NCI-H510A treated with DMSO at 0.1 percent for 48 hours (cell line): ENCODE measurements at regions not wholly inside any gene's neighbourhood (a gene's known extent, or its start where the extent isn't known, plus 50 kb on each side); places are given as distances from the start of the nearest gene placed in this dataset.

Source experiments
- DNase-seq: peaks from one replicate; lab custom pipeline; 2025; lab: John Stamatoyannopoulos, UW

DNA sequence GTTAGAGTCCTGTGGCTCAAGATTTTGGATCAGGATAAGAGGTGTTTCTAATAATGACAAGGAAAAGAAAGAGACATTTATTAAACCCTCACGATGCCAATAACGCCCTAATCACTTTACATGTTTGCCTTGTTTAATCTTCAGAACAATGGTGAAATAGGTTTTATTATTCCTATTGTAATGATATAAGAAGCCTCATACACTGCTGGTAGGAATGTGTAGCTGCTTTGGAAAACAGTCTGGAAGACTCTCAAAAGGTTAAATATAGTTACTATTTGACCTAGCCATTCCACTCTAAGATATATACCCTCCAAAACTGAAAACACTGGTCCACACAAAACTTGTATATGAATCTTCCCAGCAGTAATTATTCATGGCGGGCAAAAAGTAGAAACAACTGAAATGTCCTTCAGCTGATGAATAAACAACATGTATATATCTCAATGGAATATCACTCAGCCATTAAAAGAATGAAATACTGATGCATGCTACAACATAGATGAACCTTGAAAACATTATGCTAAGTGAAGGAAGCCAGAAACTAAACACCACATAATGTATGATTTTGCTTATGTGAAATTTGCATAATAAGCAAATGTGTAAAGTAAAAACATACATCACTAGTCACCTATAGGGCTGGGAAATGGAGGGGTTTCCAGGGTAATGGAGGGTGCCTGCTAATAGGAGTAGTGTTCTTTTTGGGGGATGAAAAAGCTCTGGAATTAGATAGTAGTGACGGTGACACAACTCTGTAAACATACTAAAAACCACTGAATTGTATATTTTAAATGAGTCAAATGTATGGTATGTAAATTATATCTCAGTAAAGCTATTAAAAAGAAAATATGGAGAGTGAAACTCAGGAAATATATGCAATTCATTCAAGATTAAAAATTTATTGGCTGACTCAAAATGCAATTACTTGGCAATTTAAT lies 76.9 kb upstream of the ANK3 start:
- no peak for DNase-seq

DNA sequence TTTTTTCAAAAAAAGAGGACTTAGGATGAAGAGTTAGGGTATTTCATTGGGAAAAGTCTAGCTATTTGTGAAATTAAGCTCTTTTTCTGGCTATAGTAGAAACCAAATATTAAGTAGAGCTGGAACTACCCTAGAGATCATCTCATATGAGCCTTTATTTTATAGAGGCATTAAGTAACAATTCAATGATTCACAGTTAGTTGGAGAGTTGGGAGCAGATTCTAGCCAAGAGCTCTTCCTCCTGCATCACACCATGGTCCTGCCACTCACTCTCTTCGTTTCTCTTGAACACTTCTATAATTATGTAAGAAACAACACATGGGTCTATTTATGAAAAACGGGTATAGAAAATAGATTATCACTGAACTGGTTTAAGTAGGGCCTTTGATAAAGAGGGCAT lies 76.1 kb upstream of the ANK3 start:
- DNase-seq: no peak

DNA sequence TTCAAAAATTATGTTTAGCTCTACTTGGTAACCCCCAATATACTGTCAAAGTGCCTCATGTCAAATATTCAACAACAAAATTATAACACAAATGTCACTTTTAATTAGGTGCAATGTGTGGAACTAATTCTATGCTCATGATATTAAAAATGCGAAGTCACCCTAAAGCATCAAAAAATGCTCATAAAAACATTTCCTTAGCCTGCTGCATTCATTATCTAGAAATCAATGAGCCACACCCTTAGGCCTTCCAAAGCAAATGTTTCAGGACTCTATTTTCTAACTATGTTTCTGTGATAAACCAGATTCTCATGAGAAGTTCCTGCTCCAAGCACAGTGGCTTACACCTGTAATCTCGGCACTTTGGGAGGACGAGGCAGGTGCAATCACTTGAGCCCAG lies 75.0 kb upstream of the ANK3 start:
- DNase-seq: no peak

DNA sequence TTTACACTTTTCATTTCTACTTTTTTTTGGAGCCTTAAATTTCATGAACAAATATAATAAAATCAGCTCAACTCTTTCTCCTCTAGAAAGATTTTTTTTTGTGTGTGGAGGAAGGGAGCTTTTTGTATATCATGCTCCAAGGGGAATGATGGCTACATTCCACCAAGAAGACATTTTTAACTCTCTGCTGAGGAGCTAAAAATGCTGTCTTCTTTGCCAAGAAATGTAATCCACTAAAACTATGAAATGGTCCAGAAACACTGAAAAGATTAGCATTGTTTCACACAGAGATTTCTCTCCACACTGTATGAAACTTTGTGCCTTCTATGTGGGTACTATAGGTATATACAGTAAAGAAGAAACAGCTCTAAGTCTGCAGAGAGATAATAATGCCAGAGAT lies 74.1 kb upstream of the ANK3 start:
- DNase-seq: no peak

GRCh38 chr10:60461688-60462087 lies 72.0 kb upstream of the ANK3 start:
- no peak for DNase-seq

DNA sequence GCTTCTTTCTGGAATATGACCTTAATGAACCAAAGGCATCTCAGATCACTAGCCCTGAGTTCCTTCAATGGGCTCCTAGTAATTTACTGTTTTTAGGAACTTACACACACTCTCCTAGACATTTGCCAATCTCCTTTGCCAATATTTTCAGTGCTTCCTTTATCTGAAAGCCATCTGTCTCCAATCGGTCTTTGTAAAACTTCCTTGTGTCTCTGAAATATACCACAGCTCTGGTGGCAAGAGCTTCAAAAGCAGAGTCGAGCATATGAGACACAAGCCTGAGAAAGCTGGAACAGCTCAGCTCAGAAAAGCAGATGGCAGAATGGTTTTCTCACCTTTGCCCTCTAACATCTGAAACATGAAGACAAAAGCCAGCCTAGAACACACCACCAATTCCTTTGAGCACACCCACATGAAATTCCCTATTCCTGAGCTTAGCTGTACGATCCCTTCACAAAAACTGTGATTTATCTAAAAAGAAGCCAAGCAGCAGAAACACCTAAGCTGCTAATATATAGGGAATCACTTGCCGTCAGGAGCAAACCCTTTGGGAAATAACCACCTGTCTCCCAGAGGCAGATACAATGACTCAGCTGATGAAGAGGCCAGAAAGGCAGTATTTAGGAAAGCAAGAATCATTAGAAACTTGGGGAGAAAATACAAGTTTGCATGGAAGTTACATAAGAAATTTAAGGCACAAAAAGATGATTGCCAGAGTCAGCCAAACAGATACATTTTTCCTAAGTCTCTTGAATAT lies 70.2 kb upstream of the ANK3 start:
- no peak for DNase-seq

DNA sequence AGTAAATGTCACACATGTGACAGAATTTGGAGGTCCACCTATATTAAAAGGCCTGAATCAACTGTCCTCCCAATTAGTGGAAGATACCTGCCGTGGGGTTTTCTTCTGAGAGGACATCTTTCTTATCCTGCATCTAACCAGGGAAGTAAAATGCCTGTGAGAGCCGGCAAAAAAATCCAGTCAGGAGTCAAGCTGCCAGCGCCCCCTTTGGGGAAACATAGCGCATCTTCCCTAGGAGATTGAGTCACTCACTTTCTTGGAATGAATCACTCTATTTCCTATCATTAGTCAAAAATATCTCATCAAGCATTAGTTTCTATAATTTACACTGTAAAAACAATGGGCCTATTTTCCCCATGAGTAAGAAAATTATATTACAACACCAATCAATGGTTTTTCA lies 66.4 kb upstream of the ANK3 start:
- DNase-seq: no peak

GRCh38 chr10:60454336-60454735 lies 64.7 kb upstream of the ANK3 start:
- no peak for DNase-seq

DNA sequence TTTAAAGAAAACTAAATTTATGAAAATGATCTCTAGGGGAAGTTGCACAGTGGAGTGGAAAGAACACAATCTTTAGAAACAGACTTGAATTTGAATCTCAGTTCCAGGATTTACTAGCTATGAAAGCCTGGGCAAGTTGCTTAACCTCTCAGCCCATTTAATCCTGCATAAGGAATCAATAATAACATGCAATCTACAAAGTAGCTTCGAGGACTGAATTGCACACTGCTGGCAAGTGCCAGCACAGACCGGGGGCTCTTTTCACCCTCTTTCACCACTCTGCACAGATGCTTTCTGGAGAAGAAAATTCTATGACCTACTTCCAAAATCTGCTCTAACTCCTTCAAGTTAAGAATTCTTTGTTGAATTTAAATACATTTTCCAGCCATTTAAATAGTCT lies 63.4 kb upstream of the ANK3 start:
- no peak for DNase-seq

DNA sequence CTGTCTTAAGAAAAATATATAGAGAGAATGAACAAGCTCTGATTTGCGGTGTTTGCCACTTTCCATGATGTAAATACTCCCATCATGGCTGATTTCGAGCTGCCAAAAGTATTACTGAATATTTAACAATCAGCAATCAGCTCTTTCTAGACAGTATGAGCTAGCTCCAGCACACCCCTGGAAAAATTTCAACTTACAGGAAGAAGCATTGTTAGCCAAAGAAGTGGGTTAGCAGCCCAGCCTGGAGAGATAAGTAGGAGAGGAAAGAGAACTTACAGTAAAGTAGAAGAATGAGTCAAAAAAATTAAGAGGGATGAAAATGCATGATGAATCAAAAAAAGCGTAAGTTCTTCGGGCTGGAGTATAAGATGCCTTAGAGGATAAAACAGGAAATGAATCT lies 60.6 kb upstream of the ANK3 start:
- no peak for DNase-seq

DNA sequence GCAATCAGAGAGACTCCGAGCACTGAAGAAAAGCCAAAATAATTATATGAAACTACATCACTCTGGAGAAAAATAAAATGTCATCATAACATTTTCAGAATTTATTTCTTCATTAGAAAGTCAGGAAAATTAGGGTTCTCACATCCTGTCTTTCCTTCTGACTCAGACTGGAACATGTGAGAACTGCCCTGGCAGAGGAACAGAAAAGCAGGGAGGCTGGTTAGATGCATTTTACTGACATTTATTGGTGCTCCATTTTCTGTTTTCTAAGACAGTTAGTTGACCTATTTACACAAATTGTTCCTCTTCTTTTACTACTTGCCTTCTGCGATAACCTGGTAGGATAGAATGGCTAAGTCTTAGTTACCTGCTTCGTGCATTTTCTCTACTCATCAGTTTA lies 58.6 kb upstream of the ANK3 start:
- no peak for DNase-seq

DNA sequence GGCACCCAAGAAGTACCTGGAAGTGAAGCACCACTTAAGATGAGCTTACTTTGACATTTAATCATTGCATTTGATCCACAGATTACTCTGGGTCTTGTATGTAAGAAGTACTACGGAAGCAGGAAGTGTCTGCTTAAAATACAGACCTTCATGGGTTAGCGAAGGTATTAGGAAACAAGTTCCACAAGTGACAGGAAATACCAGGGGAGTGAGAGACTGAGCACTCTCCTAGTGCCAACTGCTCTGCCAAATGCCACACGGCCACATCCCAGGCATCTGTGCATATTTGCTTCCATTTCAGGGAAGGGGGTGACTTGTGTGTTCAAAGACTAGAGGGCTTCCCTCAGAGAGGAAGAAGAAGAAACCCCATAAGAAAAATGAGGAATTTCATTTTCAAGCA lies 57.2 kb upstream of the ANK3 start:
- DNase-seq: no peak

GRCh38 chr10:60446070-60446833 lies 56.6 kb upstream of the ANK3 start:
- DNase-seq: no peak

DNA sequence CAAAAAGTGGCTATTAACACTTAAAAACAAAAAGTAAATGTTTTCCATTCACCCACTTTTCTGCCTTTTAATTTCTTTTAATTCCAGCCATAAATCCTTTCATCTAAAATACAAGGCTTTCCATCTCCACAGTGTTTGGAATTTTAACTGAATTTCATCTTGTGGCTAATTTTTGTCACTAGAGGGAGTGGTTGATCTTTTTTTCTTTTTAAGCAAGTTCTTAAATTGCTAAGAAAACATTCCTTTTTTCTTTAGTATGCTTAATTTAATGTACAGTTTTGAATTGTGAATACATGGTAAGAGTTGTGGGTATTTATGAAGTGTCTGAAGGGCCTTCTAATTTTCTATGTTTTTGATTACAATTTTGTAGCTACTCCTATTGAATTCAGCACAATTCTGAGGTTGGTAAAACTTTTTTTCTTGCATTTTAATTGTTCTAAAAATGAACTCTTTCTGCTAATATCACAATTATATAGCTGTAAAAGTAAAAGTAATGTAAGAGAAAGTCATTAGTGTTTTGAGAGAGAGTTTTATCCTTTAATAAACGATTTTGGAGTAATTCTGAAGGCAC lies 54.9 kb upstream of the ANK3 start:
- DNase-seq: peak; percentile 2

- no peak for DNase-seq
Measured at GRCh38 chr10:60443346-60443745, 53.7 kb upstream of the ANK3 start.

DNA sequence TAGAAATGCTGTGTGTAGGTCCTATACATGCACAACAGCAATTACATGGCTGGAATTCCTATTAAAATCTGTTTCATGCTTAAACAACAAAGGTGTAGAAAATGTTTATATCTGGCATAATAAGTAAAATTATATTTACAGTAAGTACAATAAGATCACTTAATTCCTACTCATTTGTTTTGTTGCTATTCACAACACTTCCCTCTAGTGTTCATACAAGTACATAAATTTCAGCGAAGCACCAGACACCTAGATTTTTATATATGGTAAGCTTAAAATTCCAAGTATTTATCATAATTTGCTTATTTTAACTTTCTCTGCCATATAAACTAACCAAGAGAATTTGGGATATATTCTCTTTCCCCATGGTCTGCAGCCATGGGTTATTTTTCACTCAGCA lies 51.8 kb upstream of the ANK3 start:
- peak; percentile 8 for DNase-seq

DNA sequence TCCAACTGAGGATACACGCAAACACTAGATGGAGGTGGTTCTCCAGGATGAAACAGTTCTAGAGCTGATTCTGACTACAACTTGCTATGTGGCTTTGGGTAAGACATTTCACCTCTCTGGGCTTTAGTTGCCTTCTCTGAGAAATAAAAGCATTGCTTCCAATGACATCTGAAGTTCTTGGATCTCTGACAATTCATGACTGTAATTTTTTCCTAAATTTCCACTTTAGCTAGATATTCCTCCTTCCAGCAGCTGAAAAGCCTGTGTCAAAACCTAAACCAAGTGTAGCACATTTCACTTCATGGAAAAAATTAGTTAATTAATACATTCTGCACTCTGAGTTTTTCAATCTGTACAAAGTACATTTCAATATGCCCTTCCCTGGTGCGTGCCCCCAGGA lies 50.0 kb upstream of the ANK3 start:
- DNase-seq: no peak
